ENCODE measurements at regions not wholly inside any gene's neighbourhood (a gene's known extent, or its start where the extent isn't known, plus 50 kb on each side); places are given as distances from the start of the nearest gene placed in this dataset.

GRCh38 chr1:58256041-58256440 lies 290.5 kb downstream of the OMA1 start (continued):
- TF ChIP-seq ZBTB11 (CRISPR knock-in tag; IDR thresholded peaks at IDR 0.05) (no peak), PML (IDR thresholded peaks at IDR 0.05; ENCODE audit: low read length) (no peak), CEBPB (IDR thresholded peaks at IDR 0.05; ENCODE audit: borderline replicate concordance in 1 of 2, low read depth in 2 of 2, low read length in 2 of 2) (no peak), SMAD5 (IDR thresholded peaks at IDR 0.05; ENCODE audit: low read depth) (no peak)

- Histone ChIP-seq H2AFZ (ENCODE audit: control insufficient read depth, low read depth, low read length) (no peak overlapping the region), H3K4me3 (no peak overlapping the region), H3K4me1 (ENCODE audit: control insufficient read depth, insufficient read depth, low read length) (no peaks in the 10 kb centered on the region), H3K9me3 (replicated peaks; ENCODE audit: control insufficient read depth, insufficient read depth, low read length) (no peaks in the 10 kb centered on the region), H4K20me1 (ENCODE audit: control insufficient read depth, insufficient read depth) (no peaks in the 10 kb centered on the region), H3K4me2 (ENCODE audit: control insufficient read depth, insufficient read depth) (no peak overlapping the region), H3K36me3 (ENCODE audit: control insufficient read depth in 2 of 2, insufficient read depth in 2 of 2, low read length in 1 of 2) (no peaks in the 10 kb centered on the region), H3K27me3 (replicated peaks in 1 of 2; ENCODE audit: control insufficient read depth in 2 of 2, insufficient read depth in 2 of 2, low read length in 1 of 2) (peaks cover 3% of the 10 kb centered on the region in 2 experiments; a peak in 3 of 4 replicates), H3K79me2 (ENCODE audit: control insufficient read depth, insufficient read depth, low read length) (no peaks in the 10 kb centered on the region), H3K9ac (ENCODE audit: control insufficient read depth, insufficient read depth, low read length) (no peak overlapping the region), H3K27ac (ENCODE audit: control insufficient read depth, insufficient read depth) (no peak overlapping the region)
- SMC1A ChIA-PET (ENCODE audit: uncharacterized antibody, unreplicated experiment): no interaction called here
- BruUV-seq (replicated peaks): no TSS peak
- FAIRE-seq (no peak), DNase-seq (ENCODE audit: low read depth, low spot score) (no peak), ATAC-seq (no peak)
- POLR2A ChIA-PET: interaction anchor here (0.6 kb wide), 1 partner anchor 108 kb away, joined by 6 read pairs; no protein-coding TSS in a partner anchor
- in situ Hi-C loops (cut with MboI) (no loop called here), intact Hi-C loops (cut with micrococcal nuclease; ENCODE audit: unreplicated experiment) (no loop called here)
- WGBS (ENCODE audit: insufficient coverage, insufficient replicate concordance, low lambda C conversion rate, missing lambda C conversion rate): 15% methylated on average over 4 of the region's 4 CpGs
- CTCF ChIA-PET: no interaction called here
- TF ChIP-seq ZBTB4 (CRISPR knock-in tag; IDR thresholded peaks at IDR 0.05) (no peak), ATF7 (IDR thresholded peaks at IDR 0.05; ENCODE audit: low read depth) (0 out of 2 replicates have a peak, but pooled peaks have one; percentile 26)
- RAD21 ChIA-PET (ENCODE audit: unreplicated experiment): no interaction called here
These were observed 291.3 kb downstream of the OMA1 start for GRCh38 chr1:58255192-58255591.

Measured in GM12878 (cell line).